Left forelimb (tissue), 1 donor: ENCODE measurements at regions not wholly inside any gene's neighbourhood (a gene's known extent, or its start where the extent isn't known, plus 50 kb on each side); places are given as distances from the start of the nearest gene placed in this dataset.
"Not testable (repeated sequence)": the region's sequence is repeated elsewhere in the genome, so short reads cannot be mapped to it uniquely, and the experiment has no call there.

ENCODE experiments used
- DNase-seq: peaks from one replicate; pipeline ENCODE4 v3.0.0-alpha.2; 2018; ENCODE audit warnings: low spot score

- no peak for DNase-seq
Observed at GRCh38 chr20:52098186-52098585, 93.4 kb downstream of the ZFP64 start.

DNA sequence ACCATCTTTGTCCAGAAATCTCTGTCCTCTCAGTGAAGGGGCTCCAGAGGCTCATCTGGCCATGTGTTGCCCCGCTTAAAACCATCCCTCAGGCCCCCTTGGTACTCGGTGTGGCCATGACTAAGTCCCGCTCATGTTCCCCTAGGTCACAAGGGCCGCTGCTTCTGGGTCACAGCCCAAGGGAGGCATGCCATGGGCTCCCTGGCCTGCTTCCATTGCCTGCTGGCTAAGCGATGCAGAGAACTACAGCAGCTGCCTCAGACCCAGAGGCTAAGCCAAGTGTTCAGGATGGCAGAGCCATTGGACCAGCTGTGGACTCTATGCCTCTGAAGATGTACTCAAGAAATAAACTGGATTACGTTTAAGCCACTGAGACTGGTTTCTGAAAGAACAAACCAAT lies 95.5 kb downstream of the ZFP64 start:
- DNase-seq: no peak

DNA sequence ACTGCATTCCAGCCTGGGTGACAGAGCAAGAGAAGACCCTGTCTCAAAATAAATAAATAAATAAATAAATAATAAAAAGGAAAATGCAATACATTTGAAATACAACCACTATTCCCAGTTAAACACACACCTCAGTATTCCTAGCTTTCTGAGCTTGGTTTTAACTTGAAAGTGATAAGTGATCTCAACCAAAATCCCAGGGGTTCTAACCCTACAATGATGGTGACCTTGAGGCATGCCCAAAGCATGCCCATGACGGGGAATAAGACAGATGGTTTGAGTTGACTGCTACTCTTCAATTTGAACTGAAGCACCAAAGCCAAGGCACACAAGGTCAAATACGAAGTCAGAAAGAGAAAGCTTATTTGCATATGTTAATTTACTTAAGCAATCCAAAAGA lies 96.9 kb downstream of the ZFP64 start:
- no peak for DNase-seq

DNA sequence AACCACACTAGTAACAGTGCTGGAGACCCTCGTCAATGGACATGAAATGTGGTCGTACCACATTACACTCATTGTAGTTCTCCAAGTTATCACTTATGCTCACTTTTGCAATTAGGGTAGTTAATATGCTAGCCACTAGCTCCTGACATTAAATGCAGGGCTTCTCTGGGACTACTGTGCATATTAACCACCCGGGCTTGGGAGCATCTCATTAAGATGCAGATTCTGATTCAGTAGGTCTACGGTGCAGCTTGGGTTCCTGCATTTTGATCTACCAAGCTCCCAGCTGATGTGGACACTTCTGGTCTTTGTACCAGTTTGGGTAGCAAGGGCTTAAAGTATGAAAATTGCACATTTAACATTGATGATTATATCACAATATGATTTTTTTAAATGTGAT lies 98.0 kb downstream of the ZFP64 start:
- DNase-seq: no peak

- no peak for DNase-seq
Observed at GRCh38 chr20:52090035-52090434, 101.5 kb downstream of the ZFP64 start.

- DNase-seq: no peak
Observed at GRCh38 chr20:52087471-52087870, 104.1 kb downstream of the ZFP64 start.

GRCh38 chr20:52086878-52087277 lies 104.7 kb downstream of the ZFP64 start:
- DNase-seq: no peak

DNA sequence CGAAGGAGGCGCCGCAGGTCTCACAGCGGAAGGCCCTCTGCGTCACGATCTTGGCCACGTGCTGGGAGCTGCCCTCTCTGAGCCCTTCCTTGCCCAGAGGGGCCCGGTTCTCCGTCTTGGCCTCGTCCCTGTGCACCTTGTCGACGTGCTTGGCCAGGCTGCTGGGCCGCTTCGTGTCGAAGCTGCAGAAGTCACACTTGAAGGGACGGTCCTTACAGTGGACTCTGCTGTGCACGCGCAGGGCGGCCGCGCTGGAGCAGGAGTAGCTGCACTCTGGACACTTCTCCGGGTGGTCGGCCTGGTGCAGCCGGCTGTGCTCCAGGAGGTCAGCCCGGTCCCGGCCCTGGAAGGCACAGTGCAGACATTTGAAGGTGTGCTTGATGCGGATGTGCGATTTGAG lies 106.9 kb downstream of the ZFP64 start:
- no peak for DNase-seq

GRCh38 chr20:52083627-52084232 lies 107.8 kb downstream of the ZFP64 start:
- peak; percentile 73 for DNase-seq

DNA sequence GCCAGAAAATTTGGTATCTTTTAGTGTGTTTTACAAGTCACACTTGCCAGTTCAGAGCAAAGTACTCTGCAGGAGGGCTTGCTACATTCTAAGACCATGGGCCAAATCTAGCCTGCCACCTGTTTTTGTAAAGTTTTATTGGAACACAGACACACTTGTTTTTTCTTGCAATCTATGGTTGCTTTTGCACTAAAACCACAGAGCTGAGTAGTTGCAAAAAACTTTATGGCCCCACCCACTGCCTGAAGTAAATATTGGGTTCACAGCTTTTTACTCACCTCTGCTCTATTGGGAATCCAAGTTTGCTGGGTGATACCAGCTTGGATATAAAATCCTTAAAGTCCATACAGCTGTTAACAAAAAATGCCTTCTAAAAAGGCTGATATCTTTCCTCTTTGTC lies 109.0 kb downstream of the ZFP64 start:
- no peak for DNase-seq

DNA sequence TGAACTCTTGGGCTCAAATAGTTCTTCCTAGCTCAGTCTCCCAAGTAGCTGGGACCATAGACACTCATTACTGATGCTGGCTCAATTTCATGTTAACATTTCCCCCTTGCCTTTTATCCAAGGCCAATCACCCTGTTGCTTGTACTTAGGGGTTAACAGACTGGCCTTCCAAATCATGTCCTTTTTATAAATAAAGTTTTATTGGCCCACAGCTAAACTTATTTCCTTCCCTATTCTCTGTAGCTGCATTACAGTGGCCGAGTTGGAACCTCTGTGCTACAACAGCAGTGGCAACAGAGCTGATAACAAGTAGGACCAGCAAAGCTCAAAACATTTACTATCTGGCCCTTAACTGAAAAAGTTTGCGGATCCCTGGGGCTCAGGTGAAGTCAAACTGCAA lies 109.8 kb downstream of the ZFP64 start:
- no peak for DNase-seq

- no peak for DNase-seq
Observed at GRCh38 chr20:52081066-52081465, 110.5 kb downstream of the ZFP64 start.

GRCh38 chr20:52078289-52078688 lies 113.3 kb downstream of the ZFP64 start:
- no peak for DNase-seq

DNA sequence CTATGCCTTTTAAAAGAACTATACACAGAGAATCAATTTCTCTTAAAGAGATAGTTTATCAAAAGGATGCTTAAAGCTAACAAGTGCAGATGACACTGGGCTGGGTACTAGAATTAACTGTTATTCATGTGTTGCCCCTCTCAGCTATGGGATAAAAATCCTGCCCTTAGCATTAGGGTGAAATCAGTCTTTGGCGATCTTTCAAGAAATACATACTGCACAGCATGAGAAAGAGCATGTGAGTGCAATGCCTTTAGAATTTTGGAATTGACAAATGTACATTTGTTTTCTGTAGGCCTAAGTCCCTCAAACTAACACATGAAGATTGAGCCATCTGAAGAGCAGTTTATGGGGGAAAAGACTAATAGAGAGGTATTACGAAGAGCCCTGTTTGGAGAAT lies 115.4 kb downstream of the ZFP64 start:
- no peak for DNase-seq

- no peak for DNase-seq
Observed at GRCh38 chr20:52075400-52075799, 116.2 kb downstream of the ZFP64 start.

- no peak for DNase-seq
Observed at GRCh38 chr20:52071136-52071535, 120.4 kb downstream of the ZFP64 start.

- DNase-seq: no peak
Observed at GRCh38 chr20:52064931-52065330, 126.6 kb downstream of the ZFP64 start.

- no peak for DNase-seq
Observed at GRCh38 chr20:52062452-52063209, 128.9 kb downstream of the ZFP64 start.

DNA sequence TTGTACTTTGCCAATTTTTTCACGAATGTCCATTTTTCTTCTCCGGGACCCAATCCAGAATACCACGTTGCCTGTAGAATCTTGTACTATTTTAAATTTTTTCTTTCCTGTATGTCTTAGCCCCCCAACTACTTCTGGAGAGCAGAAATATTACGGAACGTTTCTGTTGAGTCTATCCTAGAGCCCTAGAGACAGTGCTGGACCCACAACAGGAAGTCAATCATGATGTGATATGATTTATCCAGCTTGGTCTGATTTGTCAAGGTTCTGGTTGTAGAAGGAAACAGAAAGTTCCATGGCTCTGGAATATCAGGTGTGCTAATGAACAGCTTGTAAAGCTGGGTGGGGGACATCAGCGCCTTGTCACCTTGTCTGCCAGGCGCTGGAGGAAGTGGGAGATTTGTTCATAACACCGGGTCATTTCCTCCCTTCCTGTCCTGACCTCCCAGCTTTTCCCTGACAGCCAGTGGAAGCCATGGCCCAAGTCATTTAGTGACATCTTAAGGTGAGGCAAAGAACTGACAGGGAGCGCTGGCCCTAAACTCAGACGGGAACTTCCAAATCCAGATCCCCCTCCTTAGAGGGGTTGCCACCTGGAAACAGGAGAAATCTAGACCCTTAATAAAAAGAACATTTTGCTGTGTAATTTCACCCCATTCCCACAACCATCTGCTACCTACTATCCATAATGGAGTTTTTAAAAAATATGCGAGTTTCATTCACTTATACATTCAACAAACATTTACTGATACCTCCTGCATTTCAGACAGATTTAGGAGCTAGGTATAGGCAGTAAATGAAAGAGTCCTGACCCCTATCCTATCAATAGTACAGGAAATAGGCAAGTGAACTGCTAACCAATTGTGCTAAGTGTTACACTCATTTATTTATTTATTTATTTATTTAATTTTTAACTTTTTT lies 130.5 kb downstream of the ZFP64 start:
- DNase-seq: no peak

GRCh38 chr20:52057133-52057532 lies 134.4 kb downstream of the ZFP64 start:
- DNase-seq: not testable (repeated sequence)

DNA sequence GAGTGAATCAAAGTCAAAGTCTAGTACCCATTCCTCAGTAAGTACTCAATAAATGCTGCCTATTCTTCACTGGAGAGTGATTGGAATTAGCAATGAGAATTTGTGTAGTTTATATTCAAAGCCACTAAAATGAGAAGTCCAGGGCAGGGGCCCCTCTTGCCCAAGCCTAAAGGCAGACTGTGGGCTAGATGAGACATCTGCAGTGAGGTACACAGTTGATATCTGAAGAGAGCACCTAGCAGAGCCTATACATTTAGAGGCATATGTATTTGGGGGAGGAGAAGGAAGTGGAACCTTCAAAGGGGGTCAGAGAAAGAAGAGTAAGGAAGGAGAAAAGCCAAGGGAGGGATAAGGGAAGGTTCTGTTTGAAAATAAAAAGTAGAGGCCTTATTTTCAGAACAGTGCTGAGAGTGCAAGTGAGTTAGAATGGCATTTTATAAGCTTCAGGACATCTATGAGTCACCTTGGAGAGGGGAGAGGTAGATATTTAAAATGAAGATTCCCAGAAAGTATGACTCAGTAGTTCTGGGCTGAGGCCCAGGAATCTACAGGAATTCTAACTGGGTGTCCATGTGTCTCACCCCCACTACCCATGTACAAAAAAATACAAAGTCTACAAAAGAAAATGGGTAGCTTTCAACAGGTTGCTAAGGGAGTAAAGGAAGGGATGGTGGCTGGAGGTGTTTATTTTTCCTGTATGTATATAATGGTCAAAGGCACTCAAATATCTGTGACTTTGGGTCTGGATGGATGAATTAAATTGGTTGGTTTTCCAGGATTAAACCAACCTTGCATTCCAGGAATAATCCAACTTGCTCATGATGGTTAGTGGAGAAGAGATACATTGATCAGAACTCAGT lies 135.1 kb downstream of the ZFP64 start:
- DNase-seq: no peak

GRCh38 chr20:52054123-52054522 lies 137.5 kb downstream of the ZFP64 start:
- no peak for DNase-seq
